DOHH2 (cell line): ENCODE measurements at regions not wholly inside any gene's neighbourhood (a gene's known extent, or its start where the extent isn't known, plus 50 kb on each side); places are given as distances from the start of the nearest gene placed in this dataset.

Experiments
- H3F3A ChIP-seq: fragments of 200-600 bp; sonication (generic), shearing (Covaris generic); 2 replicates; pipeline ENCODE4 v1.6.0; 2016; ENCODE audit warnings: antibody characterized with exemption, mild to moderate bottlenecking; ENCODE audit not compliant: control insufficient read depth, insufficient read depth
- H3K27ac ChIP-seq: fragments of 200-600 bp; sonication (generic); 2 replicates; pipeline ENCODE4 v1.5.1; 2014; ENCODE audit warnings: low read depth, mild to moderate bottlenecking, low read length, moderate library complexity
- H3K27me3 ChIP-seq: fragments of 200-600 bp; sonication (generic); 2 replicates; pipeline ENCODE4 v1.6.1; 2014; ENCODE audit warnings: mild to moderate bottlenecking, low read length, mixed read lengths; ENCODE audit not compliant: control insufficient read depth
- H3K36me3 ChIP-seq: fragments of 200-600 bp; sonication (generic); 2 replicates; pipeline ENCODE4 v1.6.1; 2014; ENCODE audit warnings: mild to moderate bottlenecking, low read length, moderate library complexity, mixed read lengths; ENCODE audit not compliant: control insufficient read depth
- H3K4me1 ChIP-seq: fragments of 200-600 bp; sonication (generic); 2 replicates; pipeline ENCODE4 v1.6.1; 2014; ENCODE audit warnings: mild to moderate bottlenecking, low read length, mixed read lengths; ENCODE audit not compliant: control insufficient read depth
- H3K4me2 ChIP-seq: fragments of 200-600 bp; sonication (generic); 2 replicates; pipeline ENCODE4 v1.6.0; 2014; ENCODE audit warnings: mild to moderate bottlenecking, low read length, moderate library complexity
- H3K4me3 ChIP-seq: fragments of 200-600 bp; sonication (generic); 2 replicates; pipeline ENCODE4 v1.5.1; 2014; ENCODE audit warnings: mild to moderate bottlenecking, low read length, mixed read lengths
- H3K79me2 ChIP-seq: fragments of 200-600 bp; sonication (generic); 2 replicates; pipeline ENCODE4 v1.6.1; 2014; ENCODE audit warnings: mild to moderate bottlenecking, low read length, mixed read lengths; ENCODE audit not compliant: control insufficient read depth
- H3K9me2 ChIP-seq: fragments of 200-600 bp; sonication (generic); replicated peaks from 2 replicates; pipeline ENCODE4 v1.6.1; 2014; ENCODE audit warnings: mild to moderate bottlenecking, low read length, mixed read lengths; ENCODE audit not compliant: control insufficient read depth
- H3K9me3 ChIP-seq: fragments of 200-600 bp; sonication (generic); 2 replicates; pipeline ENCODE4 v1.6.1; 2014; ENCODE audit warnings: antibody characterized with exemption, low read length, mixed read lengths; ENCODE audit not compliant: control insufficient read depth, insufficient read depth
- H4K20me1 ChIP-seq: fragments of 200-600 bp; sonication (generic); 2 replicates; pipeline ENCODE4 v1.6.0; 2014; ENCODE audit warnings: low read depth, mild to moderate bottlenecking, antibody characterized with exemption, low read length, moderate library complexity; ENCODE audit not compliant: control insufficient read depth, insufficient read depth
- CTCF ChIP-seq: fragments of 200-600 bp; sonication (generic); IDR thresholded peaks from one replicate; pipeline ENCODE4 v1.5.1; 2014; ENCODE audit warnings: antibody characterized with exemption, mild to moderate bottlenecking, low read depth, low read length; ENCODE audit not compliant: poor library complexity, severe bottlenecking
- EZH2phosphoT487 ChIP-seq: fragments of 200-600 bp; sonication (generic); IDR thresholded peaks from 2 replicates; pipeline ENCODE4 v1.6.1; 2017; ENCODE audit warnings: borderline replicate concordance, mild to moderate bottlenecking, antibody characterized with exemption, low read length, moderate library complexity, mixed read lengths

GRCh38 chr2:41510108-41510507 lies 537.7 kb upstream of the PKDCC start:
- Histone ChIP-seq H3K79me2 (no peaks in the 10 kb centered on the region), H3F3A (no peaks in the 10 kb centered on the region), H3K9me2 (no peaks in the 10 kb centered on the region), H3K36me3 (no peaks in the 10 kb centered on the region), H3K4me3 (no peak overlapping the region), H3K4me2 (no peak overlapping the region), H3K4me1 (no peaks in the 10 kb centered on the region), H3K27me3 (no peaks in the 10 kb centered on the region), H3K9me3 (no peaks in the 10 kb centered on the region), H3K27ac (no peak overlapping the region), H4K20me1 (no peaks in the 10 kb centered on the region)
- TF ChIP-seq CTCF (no peak), EZH2phosphoT487 (no peak)

GRCh38 chr2:41521211-41521610 lies 526.6 kb upstream of the PKDCC start:
- H3F3A ChIP-seq = no peaks in the 10 kb centered on the region
- H3K27me3 ChIP-seq = no peaks in the 10 kb centered on the region
- no peaks in the 10 kb centered on the region for H4K20me1 ChIP-seq
- H3K9me3 ChIP-seq = no peaks in the 10 kb centered on the region
- H3K4me3 ChIP-seq = no peak overlapping the region
- H3K4me2 ChIP-seq = no peak overlapping the region
- no peak for TF ChIP-seq EZH2phosphoT487
- TF ChIP-seq CTCF = no peak
- no peaks in the 10 kb centered on the region for H3K4me1 ChIP-seq
- no peaks in the 10 kb centered on the region for H3K36me3 ChIP-seq
- no peaks in the 10 kb centered on the region for H3K9me2 ChIP-seq
- no peak overlapping the region for H3K27ac ChIP-seq
- no peaks in the 10 kb centered on the region for H3K79me2 ChIP-seq

GRCh38 chr2:41527525-41528323 lies 520.1 kb upstream of the PKDCC start:
- Histone ChIP-seq H3K4me2 (no peak overlapping the region), H3K27me3 (no peaks in the 10 kb centered on the region), H3K79me2 (no peaks in the 10 kb centered on the region), H3K4me3 (no peak overlapping the region), H3K9me2 (no peaks in the 10 kb centered on the region), H3K36me3 (no peaks in the 10 kb centered on the region), H3K27ac (no peak overlapping the region), H3K9me3 (peaks cover 4% of the 10 kb centered on the region; the same call in 1 of the 2 replicates), H3K4me1 (no peaks in the 10 kb centered on the region), H4K20me1 (no peaks in the 10 kb centered on the region), H3F3A (no peaks in the 10 kb centered on the region)
- no peak for TF ChIP-seq EZH2phosphoT487
- TF ChIP-seq CTCF = no peak
